Caco-2 (cell line): ENCODE measurements at regions not wholly inside any gene's neighbourhood (a gene's known extent, or its start where the extent isn't known, plus 50 kb on each side); places are given as distances from the start of the nearest gene placed in this dataset.

Experiments
- BruUV-seq: library from RNA; stranded (reverse); fragments of 400-500 nt; replicated peaks from 2 replicates; lab custom pipeline; 2021; lab: Mats Ljungman, UMichigan
- CTCF ChIA-PET: fragments of 300-600 bp; sonication (Branson Sonifier 250); formaldehyde crosslinking; loops from one replicate; lab custom pipeline; 2022; ENCODE audit warnings: antibody characterized with exemption; lab: Charles Lee
- POLR2A ChIA-PET: fragments of 300-600 bp; sonication (Branson Sonifier 250); formaldehyde crosslinking; loops from one replicate; lab custom pipeline; 2022; ENCODE audit warnings: antibody characterized with exemption; lab: Charles Lee
- DNase-seq, 2 experiments: peaks; one replicate each; pipeline versions ENCODE4 v3.0.0 to v3.0.0-alpha.2; 2020 to 2022
- H3K27me3 ChIP-seq: replicated peaks from 2 replicates; pipeline ENCODE4 v1.6.0; 2011; ENCODE audit warnings: low read length; ENCODE audit not compliant: control insufficient read depth, insufficient read depth
- H3K36me3 ChIP-seq: 2 replicates; pipeline ENCODE4 v1.5.1; 2011; ENCODE audit warnings: low read length; ENCODE audit not compliant: control insufficient read depth, insufficient read depth
- H3K4me1 ChIP-seq: fragments of 250-450 bp; sonication (Bioruptor Pico); 2 replicates; pipeline ENCODE4 v1.5.1; 2020; ENCODE audit warnings: mild to moderate bottlenecking
- H3K4me3 ChIP-seq: 2 replicates; pipeline ENCODE4 v1.5.1; 2011; ENCODE audit warnings: low read depth, mild to moderate bottlenecking, control low read depth, low read length
- H3K9me3 ChIP-seq: fragments of 250-450 bp; sonication (Bioruptor Pico); 2 replicates; pipeline ENCODE4 v1.5.1; 2020; ENCODE audit warnings: mild to moderate bottlenecking, moderate library complexity
- H3K27ac Mint-ChIP-seq: one replicate; pipeline ENCODE4 v1.8.0; 2022; ENCODE audit warnings: mixed read lengths; ENCODE audit not compliant: unreplicated experiment
- H3K27me3 Mint-ChIP-seq: one replicate; pipeline ENCODE4 v1.8.0; 2022; ENCODE audit warnings: mixed read lengths; ENCODE audit not compliant: insufficient read depth, unreplicated experiment
- H3K36me3 Mint-ChIP-seq: one replicate; pipeline ENCODE4 v1.8.0; 2022; ENCODE audit warnings: mild to moderate bottlenecking, mixed read lengths; ENCODE audit not compliant: insufficient read depth, unreplicated experiment
- H3K4me1 Mint-ChIP-seq: one replicate; pipeline ENCODE4 v1.8.0; 2022; ENCODE audit warnings: low read depth, mixed read lengths; ENCODE audit not compliant: unreplicated experiment
- H3K4me3 Mint-ChIP-seq: one replicate; pipeline ENCODE4 v1.8.0; 2022; ENCODE audit warnings: mild to moderate bottlenecking, moderate library complexity, mixed read lengths; ENCODE audit not compliant: unreplicated experiment
- H3K9me3 Mint-ChIP-seq: one replicate; pipeline ENCODE4 v1.8.0; 2022; ENCODE audit warnings: mixed read lengths; ENCODE audit not compliant: unreplicated experiment
- CTCF ChIP-seq, 2 experiments: fragments of 200-600 bp in 1 of 2; IDR thresholded peaks; 1 replicate in 1 of 2; 2 replicates in 1 of 2; pipeline versions ENCODE4 v1.5.1 to v1.8.0; 2011 to 2022; ENCODE audit warnings: antibody characterized with exemption in 1 of 2, control low read depth in 1 of 2, inconsistent platforms in 1 of 2, low read depth in 1 of 2, low read length in 1 of 2, mild to moderate bottlenecking in 1 of 2, moderate library complexity in 1 of 2; ENCODE audit not compliant: insufficient read depth in 1 of 2, severe bottlenecking in 1 of 2, unreplicated experiment in 1 of 2
- intact Hi-C: fragments of 100-400 bp; cut with micrococcal nuclease; formaldehyde crosslinking; loops from one replicate; pipeline ENCODE4 v1.10.0; 2022; ENCODE audit not compliant: unreplicated experiment

GRCh38 chr9:129390541-129390940 is 212.5 kb upstream of the IER5L start:
- Histone ChIP-seq H3K9me3 (no peaks in the 10 kb centered on the region), H3K36me3 (no peaks in the 10 kb centered on the region), H3K4me3 (no peak overlapping the region), H3K4me1 (no peaks in the 10 kb centered on the region), H3K27me3 (no peaks in the 10 kb centered on the region)
- TF ChIP-seq CTCF (IDR thresholded peaks at IDR 0.05; ENCODE audit: insufficient read depth in 1 of 2, low read depth in 1 of 2, low read length in 1 of 2, severe bottlenecking in 1 of 2, unreplicated experiment in 1 of 2): no peak
- no TSS peak for BruUV-seq
- no peaks in the 10 kb centered on the region for H3K36me3 Mint-ChIP-seq
- H3K4me3 Mint-ChIP-seq: no peak overlapping the region
- peak in 1 of 2 experiments; percentile 1 for DNase-seq
- no peaks in the 10 kb centered on the region for H3K9me3 Mint-ChIP-seq
- no peak overlapping the region for H3K27ac Mint-ChIP-seq
- intact Hi-C loops: no loop called here
- CTCF ChIA-PET: no interaction called here
- no peaks in the 10 kb centered on the region for H3K27me3 Mint-ChIP-seq
- no peaks in the 10 kb centered on the region for H3K4me1 Mint-ChIP-seq
- POLR2A ChIA-PET: no interaction called here

DNA sequence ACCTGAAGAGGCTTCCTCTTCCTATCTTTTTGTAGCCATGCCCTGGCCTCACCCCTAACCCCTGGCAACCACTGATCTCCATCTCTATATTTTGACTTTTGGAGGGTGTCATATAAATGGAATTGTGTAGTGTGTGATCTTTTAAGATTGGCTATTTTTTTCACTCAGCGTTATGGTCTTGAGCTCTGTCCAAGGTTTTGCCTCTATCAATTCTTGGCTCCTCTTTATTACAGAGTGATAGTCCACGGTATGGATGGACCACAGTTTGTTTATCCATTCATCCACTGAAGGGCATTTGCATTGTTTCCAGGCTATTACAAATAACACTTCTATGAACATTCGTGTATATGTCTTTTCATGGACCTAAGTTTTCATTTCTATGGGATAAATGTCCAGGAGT is 209.8 kb upstream of the IER5L start:
- intact Hi-C loops: no loop called here
- H3K9me3 Mint-ChIP-seq: no peaks in the 10 kb centered on the region
- no peak overlapping the region for H3K27ac Mint-ChIP-seq
- peaks cover 1% of the 10 kb centered on the region for H3K4me1 Mint-ChIP-seq
- Histone ChIP-seq H3K36me3 (no peaks in the 10 kb centered on the region), H3K27me3 (no peaks in the 10 kb centered on the region), H3K9me3 (no peaks in the 10 kb centered on the region), H3K4me1 (peaks cover under 1% of the 10 kb centered on the region), H3K4me3 (no peak overlapping the region)
- TF ChIP-seq CTCF (IDR thresholded peaks at IDR 0.05; ENCODE audit: insufficient read depth in 1 of 2, low read depth in 1 of 2, low read length in 1 of 2, severe bottlenecking in 1 of 2, unreplicated experiment in 1 of 2): no peak
- ChIA-PET POLR2A (no interaction called here), CTCF (no interaction called here)
- DNase-seq: no peak
- H3K4me3 Mint-ChIP-seq: no peak overlapping the region
- no peaks in the 10 kb centered on the region for H3K36me3 Mint-ChIP-seq
- BruUV-seq: no TSS peak
- no peaks in the 10 kb centered on the region for H3K27me3 Mint-ChIP-seq

GRCh38 chr9:129386812-129387177 is 208.7 kb upstream of the IER5L start:
- no peak for TF ChIP-seq CTCF (IDR thresholded peaks at IDR 0.05; ENCODE audit: insufficient read depth in 1 of 2, low read depth in 1 of 2, low read length in 1 of 2, severe bottlenecking in 1 of 2, unreplicated experiment in 1 of 2)
- no peaks in the 10 kb centered on the region for H3K27me3 Mint-ChIP-seq
- H3K27me3 ChIP-seq: no peaks in the 10 kb centered on the region
- H3K9me3 Mint-ChIP-seq: no peaks in the 10 kb centered on the region
- H3K36me3 ChIP-seq: no peaks in the 10 kb centered on the region
- peaks cover 9% of the 10 kb centered on the region for H3K4me1 ChIP-seq
- no peak for DNase-seq
- BruUV-seq: no TSS peak
- CTCF ChIA-PET: no interaction called here
- intact Hi-C loops: no loop called here
- no peaks in the 10 kb centered on the region for H3K36me3 Mint-ChIP-seq
- H3K4me3 Mint-ChIP-seq: no peak overlapping the region
- no peaks in the 10 kb centered on the region for H3K9me3 ChIP-seq
- H3K27ac Mint-ChIP-seq: no peak overlapping the region
- POLR2A ChIA-PET: no interaction called here
- no peak overlapping the region for H3K4me3 ChIP-seq
- peaks cover 8% of the 10 kb centered on the region for H3K4me1 Mint-ChIP-seq
